GM21381 (cell line): ENCODE measurements at regions not wholly inside any gene's neighbourhood (a gene's known extent, or its start where the extent isn't known, plus 50 kb on each side); places are given as distances from the start of the nearest gene placed in this dataset.

Experiments used
- ATAC-seq: cut with Tn5 transposase; IDR thresholded peaks from one replicate; pipeline ENCODE4 v1.9.1; 2021; ENCODE audit warnings: mild to moderate bottlenecking, moderate library complexity; ENCODE audit not compliant: unreplicated experiment

- ATAC-seq, result no peak
Measured at GRCh38 chr5:72030237-72030636, 77.0 kb upstream of the MAP1B start.

GRCh38 chr5:72032788-72033187, 74.5 kb upstream of the MAP1B start:
- no peak for ATAC-seq

GRCh38 chr5:72034770-72035169, 72.5 kb upstream of the MAP1B start:
- ATAC-seq, result no peak

- no peak for ATAC-seq
Measured at GRCh38 chr5:72035831-72036230, 71.4 kb upstream of the MAP1B start.

- no peak for ATAC-seq
Measured at GRCh38 chr5:72036951-72037350, 70.3 kb upstream of the MAP1B start.

- ATAC-seq, result no peak
Measured at GRCh38 chr5:72040513-72040912, 66.8 kb upstream of the MAP1B start.

- ATAC-seq, result no peak
Measured at GRCh38 chr5:72041654-72042053, 65.6 kb upstream of the MAP1B start.

- no peak for ATAC-seq
Measured at GRCh38 chr5:72042097-72042496, 65.2 kb upstream of the MAP1B start.

- no peak for ATAC-seq
Measured at GRCh38 chr5:72045692-72046091, 61.6 kb upstream of the MAP1B start.

- ATAC-seq, result no peak
Measured at GRCh38 chr5:72046106-72046505, 61.2 kb upstream of the MAP1B start.

- no peak for ATAC-seq
Measured at GRCh38 chr5:72055636-72056035, 51.6 kb upstream of the MAP1B start.
